HG03575 (cell line): ENCODE measurements at regions not wholly inside any gene's neighbourhood (a gene's known extent, or its start where the extent isn't known, plus 50 kb on each side); places are given as distances from the start of the nearest gene placed in this dataset.
"Not testable (repeated sequence)": the region's sequence is repeated elsewhere in the genome, so short reads cannot be mapped to it uniquely, and the experiment has no call there.

Experiments
- ATAC-seq: cut with Tn5 transposase; IDR thresholded peaks from one replicate; pipeline ENCODE4 v1.9.1; 2021; ENCODE audit not compliant: unreplicated experiment, insufficient number of reproducible peaks, low FRiP score; ENCODE audit errors: extremely low read depth

- ATAC-seq, result peak; percentile 100
Measured at GRCh38 chr5:130323804-130324454, 419.7 kb downstream of the CHSY3 start.

GRCh38 chr5:130321931-130322330, 417.7 kb downstream of the CHSY3 start:
- ATAC-seq, result no peak

DNA sequence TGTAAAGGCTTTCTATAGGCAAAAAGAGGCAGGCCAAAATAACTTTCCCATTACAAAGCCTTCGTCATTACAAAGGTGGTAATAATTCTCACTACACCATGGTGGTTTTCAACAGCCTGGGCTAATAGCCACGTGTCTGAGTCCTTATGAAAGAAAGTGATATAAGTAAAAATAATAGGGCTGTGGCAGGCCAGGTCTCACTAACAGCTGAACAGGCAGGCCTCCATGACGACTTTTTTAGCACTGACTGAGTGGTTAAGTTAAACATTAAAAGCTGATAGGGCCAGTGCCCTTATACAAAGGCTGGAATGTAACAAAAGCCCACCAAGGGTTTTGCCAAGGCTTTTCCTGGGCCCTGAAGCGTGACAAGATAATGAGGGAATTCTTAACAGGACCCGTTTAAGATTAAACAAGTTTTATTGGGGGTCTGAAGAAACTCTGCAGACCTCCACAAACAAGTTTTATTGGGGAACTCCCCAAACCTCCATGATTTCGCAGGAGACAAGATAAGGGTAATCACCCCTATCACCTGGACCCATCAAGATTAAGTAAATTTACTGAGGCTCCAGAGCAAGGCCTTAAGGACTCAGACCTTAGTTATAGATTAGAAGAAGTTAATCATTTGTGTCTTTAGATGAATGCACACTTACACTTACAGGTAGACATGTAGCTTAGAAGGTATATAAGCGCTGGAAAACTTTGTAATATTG, 412.9 kb downstream of the CHSY3 start:
- ATAC-seq, result no peak

DNA sequence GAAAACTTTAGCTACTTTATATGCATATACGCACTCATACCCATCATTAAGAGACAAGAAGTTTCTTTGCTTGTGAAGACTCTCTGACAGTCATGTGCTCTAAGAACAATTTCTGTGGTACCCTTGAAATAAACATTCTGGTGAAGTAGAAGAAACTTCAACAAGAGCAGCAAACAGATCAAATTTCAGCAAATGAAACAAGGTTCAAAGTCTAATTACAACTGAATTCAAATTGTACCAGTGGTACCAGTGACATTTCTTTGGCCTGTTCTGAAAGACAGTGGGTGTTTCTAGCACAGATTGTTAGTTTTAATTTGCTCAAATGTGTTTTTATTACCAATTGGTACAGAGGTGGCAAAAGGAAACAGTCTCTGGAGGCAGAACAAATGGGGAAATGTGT, 391.0 kb downstream of the CHSY3 start:
- no peak for ATAC-seq

DNA sequence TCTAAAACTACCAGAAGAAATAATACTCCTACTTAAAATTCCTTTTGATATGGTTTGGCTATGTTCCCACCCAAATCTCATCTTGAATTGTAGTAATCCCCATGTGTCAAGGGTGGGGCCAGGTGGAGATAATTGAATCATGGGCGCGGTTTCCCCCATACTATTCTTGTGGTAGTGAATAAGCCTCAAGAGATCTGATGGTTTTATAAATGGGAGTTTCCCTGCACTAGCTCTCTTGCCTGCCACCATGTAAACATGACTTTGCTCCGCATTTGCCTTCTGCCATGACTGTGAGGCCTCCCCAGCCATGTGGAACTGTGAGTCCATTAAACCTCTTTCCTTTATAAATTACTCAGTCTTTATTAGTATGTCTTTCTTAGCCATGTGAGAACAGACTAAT, 390.5 kb downstream of the CHSY3 start:
- ATAC-seq, result not testable (repeated sequence)

DNA sequence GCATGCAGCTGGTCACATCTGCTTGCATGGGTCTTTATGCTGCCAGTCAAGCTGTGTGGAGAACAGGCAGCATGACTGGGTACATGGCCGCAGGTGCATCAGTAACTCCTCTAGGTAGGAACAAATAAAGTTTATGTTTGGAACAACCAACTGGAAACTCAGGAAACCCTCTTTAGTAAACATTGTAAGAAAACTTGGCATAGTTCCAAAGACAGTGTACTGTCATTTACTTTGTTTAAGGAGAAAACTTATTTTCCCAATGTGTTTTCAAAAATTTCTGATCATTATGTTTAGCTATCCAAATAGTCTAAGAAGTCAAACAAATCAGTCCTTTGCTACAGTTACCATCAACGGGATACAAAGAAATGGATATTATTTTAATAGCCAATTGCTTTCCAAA, 386.0 kb downstream of the CHSY3 start:
- ATAC-seq, result no peak

DNA sequence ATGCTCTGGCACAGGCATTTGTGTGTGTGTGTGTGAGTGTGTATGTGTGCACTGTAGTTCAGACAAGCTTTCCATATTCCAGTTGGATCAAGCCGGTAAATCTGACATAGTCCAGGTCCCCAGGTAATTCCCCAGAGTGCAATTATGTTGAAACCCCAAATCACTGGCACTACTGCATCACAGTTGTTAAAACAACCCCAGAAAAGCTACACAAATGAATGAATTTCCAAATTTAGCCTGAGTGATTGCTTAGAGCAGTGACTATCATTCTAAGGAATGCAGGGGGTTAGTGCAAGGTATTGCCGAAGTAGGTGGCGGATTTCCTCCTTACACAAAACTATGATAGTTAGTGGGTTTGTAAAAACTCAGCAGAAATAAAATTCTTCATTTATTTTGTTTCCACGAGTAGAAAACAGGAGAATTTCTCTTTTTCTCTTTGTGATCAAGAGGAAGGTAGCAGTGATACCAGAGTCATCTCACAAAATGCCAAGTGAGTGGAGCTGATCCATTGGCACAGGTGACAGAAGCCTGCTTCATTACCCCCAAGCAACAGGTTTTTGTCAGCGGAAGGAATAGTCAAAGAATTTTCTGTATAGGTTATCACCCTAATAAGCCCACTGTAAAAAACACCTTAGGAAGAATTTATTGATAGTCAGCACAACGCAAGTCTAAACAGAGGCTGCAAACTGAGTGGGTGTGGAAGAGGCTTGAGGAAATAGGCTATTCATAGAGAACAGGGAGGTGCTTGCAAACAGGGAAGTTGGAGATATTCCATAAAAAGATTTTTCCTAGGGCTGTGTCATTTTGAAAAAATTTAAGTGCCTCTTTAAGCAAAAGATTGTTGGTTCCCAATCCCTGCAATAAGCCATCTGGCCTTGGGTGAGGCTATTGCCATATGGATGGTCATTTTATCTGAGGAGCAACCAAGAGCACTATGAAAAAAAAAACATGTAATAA, 385.1 kb downstream of the CHSY3 start:
- no peak for ATAC-seq

DNA sequence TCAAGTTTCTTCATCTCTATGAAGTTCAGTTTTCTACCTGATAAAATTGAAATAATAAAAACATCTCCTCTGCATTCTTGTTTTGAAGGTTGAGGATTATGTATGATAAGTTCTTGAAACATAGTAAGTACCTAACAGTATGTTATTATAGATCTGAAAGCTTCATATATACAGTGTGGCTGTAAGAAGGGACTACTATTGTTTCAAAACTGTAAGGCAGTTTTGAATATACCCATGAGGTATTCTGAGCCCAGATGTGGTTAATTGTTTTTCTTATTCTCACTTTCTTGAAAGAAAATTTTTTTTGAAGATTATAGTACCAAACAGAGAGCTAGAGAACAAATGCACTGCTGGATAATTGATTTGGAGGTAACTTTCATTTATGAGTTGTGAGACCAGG, 383.2 kb downstream of the CHSY3 start:
- no peak for ATAC-seq

DNA sequence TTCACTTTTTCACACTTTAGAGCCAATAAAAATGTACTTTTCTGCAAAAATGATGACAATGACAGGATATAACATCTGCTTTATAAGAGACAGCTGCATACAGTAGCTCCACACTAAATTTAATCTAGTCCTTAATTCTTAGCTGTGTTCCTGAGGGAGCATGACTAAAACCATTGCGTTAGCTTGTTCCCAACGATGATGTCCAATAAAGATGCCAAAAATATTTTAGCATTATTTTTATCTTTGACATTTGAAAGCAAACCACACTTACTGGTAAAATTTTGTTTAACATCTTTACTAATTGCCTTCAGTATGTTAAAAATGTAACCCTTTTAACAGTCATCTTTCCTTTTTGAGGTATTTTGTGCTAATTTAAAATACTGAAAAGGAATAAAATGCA, 382.7 kb downstream of the CHSY3 start:
- no peak for ATAC-seq

DNA sequence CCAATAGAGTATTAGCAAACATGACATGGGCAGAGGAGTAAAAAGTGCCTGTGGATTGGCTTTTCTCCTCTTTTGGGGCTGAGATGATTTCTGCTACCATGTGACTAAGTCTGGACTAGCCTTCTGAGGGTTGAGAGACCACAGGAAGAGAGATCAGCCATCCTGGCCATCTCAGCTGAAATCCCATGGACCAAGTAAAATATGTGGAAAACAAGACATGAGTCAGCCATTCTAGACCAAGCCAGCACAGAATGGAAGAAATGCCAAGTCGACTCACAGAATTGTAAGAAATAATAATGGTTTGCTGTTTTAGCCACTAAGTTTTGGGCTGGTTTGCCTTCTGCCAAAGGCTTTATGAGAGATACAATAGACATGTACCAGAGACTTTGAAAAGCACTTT, 377.8 kb downstream of the CHSY3 start:
- no peak for ATAC-seq

DNA sequence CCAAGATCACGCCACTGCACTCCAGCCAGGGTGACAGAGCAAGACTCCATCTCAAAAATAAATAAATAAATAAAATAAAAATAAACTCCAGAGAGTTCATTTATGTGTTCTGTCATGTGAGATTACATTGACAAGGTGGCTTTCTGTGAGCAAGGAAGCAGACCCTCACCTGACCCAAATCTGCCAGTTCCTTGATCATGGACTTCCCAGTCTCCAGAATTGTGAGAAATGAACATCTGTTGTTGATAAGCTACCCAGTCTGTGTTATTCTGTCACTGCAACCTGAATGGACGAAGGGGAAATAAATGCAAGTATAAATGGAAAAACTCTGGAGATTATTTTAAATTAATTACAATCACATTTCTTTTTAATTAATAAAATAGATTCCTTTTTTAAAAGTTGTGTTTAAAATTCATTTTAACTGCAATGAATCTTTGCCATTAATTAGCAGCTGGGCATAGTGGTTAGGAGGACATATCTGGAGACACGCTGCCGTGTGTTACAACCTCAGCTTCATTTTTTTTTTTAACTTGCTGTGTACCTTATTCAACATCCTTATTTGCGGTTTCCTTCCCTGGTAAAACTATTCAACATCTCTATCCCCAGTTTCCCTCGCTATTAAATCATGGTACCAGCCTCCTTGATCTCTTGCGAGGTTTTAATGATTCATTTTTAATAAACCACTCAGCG, 376.4 kb downstream of the CHSY3 start:
- no peak for ATAC-seq

DNA sequence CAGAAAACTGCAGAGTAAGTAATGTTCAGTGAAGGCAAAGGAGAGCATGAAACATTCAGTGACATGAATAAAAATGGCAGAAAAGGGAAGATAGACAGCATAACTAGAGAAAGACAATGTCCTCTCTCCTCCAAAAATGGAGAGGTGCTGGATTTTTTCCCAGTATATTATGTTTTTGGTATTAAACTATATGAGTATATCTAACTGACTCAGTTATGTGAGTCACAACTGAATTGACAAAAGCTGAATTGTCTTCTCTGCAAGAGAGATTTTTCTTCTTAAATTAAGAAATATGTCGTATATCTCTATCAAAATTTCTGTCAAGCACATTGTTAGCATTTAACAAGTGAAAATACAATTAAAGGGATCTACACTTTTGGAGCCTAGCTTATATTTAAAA, 375.1 kb downstream of the CHSY3 start:
- ATAC-seq, result no peak

GRCh38 chr5:130278136-130278535, 373.9 kb downstream of the CHSY3 start:
- no peak for ATAC-seq

DNA sequence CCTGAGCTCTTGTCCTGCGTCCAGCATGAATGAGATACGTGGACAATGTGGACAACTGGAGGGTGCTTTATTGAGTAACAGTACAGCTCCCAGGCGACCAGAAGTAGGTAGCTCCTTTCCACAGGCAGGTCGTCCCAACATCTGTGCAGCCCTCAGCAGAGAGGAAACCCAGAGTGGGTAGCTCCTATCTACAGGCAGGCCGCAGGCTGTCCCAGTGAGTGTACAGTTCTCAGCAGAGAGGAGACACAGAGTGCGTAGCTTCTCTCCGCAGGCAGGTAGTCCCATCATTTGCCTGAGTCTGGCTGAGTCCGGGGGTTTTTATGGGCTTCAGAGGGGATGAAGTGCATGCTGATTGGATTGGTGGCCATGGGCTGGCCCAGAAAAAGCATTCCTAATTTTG, 373.3 kb downstream of the CHSY3 start:
- no peak for ATAC-seq

GRCh38 chr5:130277002-130277401, 372.7 kb downstream of the CHSY3 start:
- no peak for ATAC-seq

DNA sequence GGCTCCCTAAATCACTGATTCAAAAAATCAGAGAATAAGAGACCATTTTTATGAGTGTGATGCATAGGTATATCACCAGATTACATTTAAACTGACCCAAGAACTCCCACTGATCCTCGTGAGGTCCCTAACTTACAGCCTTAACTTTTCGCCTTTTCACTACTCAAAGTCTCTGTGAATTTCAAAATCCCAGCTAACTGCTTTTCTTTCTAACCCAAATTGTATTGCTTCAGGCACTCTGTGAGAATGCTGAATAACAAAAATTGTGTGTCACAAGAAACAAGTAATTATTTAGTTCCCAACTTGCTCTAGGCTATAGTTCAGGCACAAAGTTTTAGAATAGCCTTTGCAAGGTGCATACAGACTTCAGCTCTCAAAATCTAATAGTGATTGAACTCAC, 368.6 kb downstream of the CHSY3 start:
- ATAC-seq, result no peak

GRCh38 chr5:130270786-130271185, 366.5 kb downstream of the CHSY3 start:
- no peak for ATAC-seq

DNA sequence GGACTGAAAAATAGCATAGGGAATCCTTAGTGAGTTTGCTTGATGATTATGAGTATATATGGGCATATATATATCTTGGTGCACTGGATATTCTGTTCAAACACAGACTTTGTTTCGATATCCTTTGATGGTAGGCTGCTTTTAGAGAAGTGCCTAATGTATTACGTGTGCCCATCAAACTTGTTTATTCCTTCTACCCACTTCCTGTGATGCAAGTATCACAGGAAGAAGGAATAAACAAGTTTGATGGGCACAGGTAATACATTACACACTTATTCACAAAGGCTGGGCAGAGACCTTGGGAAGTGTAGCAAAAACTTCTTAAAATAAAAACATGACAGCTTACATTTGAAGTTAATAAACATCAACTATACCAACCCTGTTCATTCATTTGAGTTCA, 364.2 kb downstream of the CHSY3 start:
- no peak for ATAC-seq

GRCh38 chr5:130267926-130268325, 363.7 kb downstream of the CHSY3 start:
- no peak for ATAC-seq
